GM12878 (cell line): ENCODE measurements at regions not wholly inside any gene's neighbourhood (a gene's known extent, or its start where the extent isn't known, plus 50 kb on each side); places are given as distances from the start of the nearest gene placed in this dataset.

Experiments
- ASH2L ChIP-seq: fragments of 300-600, 200-600 bp; sonication (generic); IDR thresholded peaks from 2 replicates; pipeline ENCODE4 v1.6.1; 2017; ENCODE audit warnings: low read depth, mild to moderate bottlenecking, borderline replicate concordance
- BMI1 ChIP-seq: fragments of 450-650 bp; IDR thresholded peaks from 2 replicates; pipeline ENCODE4 v1.6.1; 2016; ENCODE audit warnings: mild to moderate bottlenecking, moderate library complexity, borderline replicate concordance
- CREB1 ChIP-seq: IDR thresholded peaks from 2 replicates; pipeline ENCODE4 v1.6.1; 2012; ENCODE audit warnings: low read depth, mild to moderate bottlenecking, inconsistent platforms
- CTCF ChIP-seq, 3 experiments: IDR thresholded peaks in 2 of 3; conservative IDR thresholded peaks in 1 of 3; 2 replicates each; pipeline ENCODE4 v1.5.1; 2011; ENCODE audit warnings: low read depth in 3 of 3, low read length in 3 of 3, mild to moderate bottlenecking in 3 of 3, control low read depth in 2 of 3, moderate library complexity in 2 of 3, inconsistent platforms in 1 of 3, mixed read lengths in 1 of 3; ENCODE audit not compliant: control insufficient read depth in 2 of 3, insufficient read depth in 1 of 3; ENCODE audit errors: extremely low read depth in 1 of 3
- KLF5 ChIP-seq: fragments of 450-650 bp; IDR thresholded peaks from 2 replicates; pipeline ENCODE4 v1.6.1; 2014; ENCODE audit warnings: mild to moderate bottlenecking; ENCODE audit not compliant: partially characterized antibody
- NFXL1 ChIP-seq: fragments of 450-650 bp; IDR thresholded peaks from 2 replicates; pipeline ENCODE4 v1.6.1; 2017; ENCODE audit warnings: antibody characterized with exemption, mild to moderate bottlenecking, borderline replicate concordance
- NR2C1 ChIP-seq: fragments of 450-650 bp; IDR thresholded peaks from 2 replicates; pipeline ENCODE4 v1.6.1; 2017; ENCODE audit warnings: antibody characterized with exemption, mild to moderate bottlenecking, moderate library complexity
- NR2F1 ChIP-seq: fragments of 450-650 bp; conservative IDR thresholded peaks from 2 replicates; pipeline ENCODE4 v1.6.1; 2017; ENCODE audit warnings: mild to moderate bottlenecking
- POLR2A ChIP-seq: IDR thresholded peaks from 2 replicates; pipeline ENCODE4 v1.6.1; 2011; ENCODE audit warnings: low read depth, mild to moderate bottlenecking, low read length
- POLR2AphosphoS2 ChIP-seq: IDR thresholded peaks from 2 replicates; pipeline ENCODE4 v1.6.1; 2011; ENCODE audit warnings: low read depth, mild to moderate bottlenecking, low read length, improper control_type of control experiment, moderate library complexity
- RFX5 ChIP-seq: IDR thresholded peaks from 2 replicates; pipeline ENCODE4 v1.6.1; 2011; ENCODE audit warnings: low read depth, low read length, improper control_type of control experiment
- STAT1 ChIP-seq: fragments of 450-650 bp; conservative IDR thresholded peaks from 2 replicates; pipeline ENCODE4 v1.6.1; 2014; ENCODE audit warnings: antibody characterized with exemption, mild to moderate bottlenecking
- USF2 ChIP-seq: IDR thresholded peaks from 2 replicates; pipeline ENCODE4 v1.6.1; 2011; ENCODE audit warnings: low read depth, low read length, improper control_type of control experiment, borderline replicate concordance

- TF ChIP-seq CTCF (IDR thresholded peaks at IDR 0.05 in 2 of 3, conservative IDR thresholded peaks at IDR 0.05 in 1 of 3; ENCODE audit: control insufficient read depth in 2 of 3, extremely low read depth in 1 of 3, insufficient read depth in 1 of 3, low read depth in 3 of 3, low read length in 3 of 3) (no peak), NFXL1 (no peak), NR2C1 (no peak), POLR2AphosphoS2 (no peak), BMI1 (no peak), RFX5 (no peak), CREB1 (no peak), NR2F1 (no peak), POLR2A (no peak), STAT1 (no peak), USF2 (no peak), ASH2L (no peak), KLF5 (no peak)
Measured at GRCh38 chr6:166757232-166758135, 130.4 kb upstream of the RPS6KA2 start.
